GM21390 (cell line): ENCODE measurements at regions not wholly inside any gene's neighbourhood (a gene's known extent, or its start where the extent isn't known, plus 50 kb on each side); places are given as distances from the start of the nearest gene placed in this dataset.

Experiments used
- ATAC-seq: cut with Tn5 transposase; IDR thresholded peaks from one replicate; pipeline ENCODE4 v1.9.1; 2021; ENCODE audit not compliant: unreplicated experiment

GRCh38 chr10:4663162-4663992 lies 162.6 kb upstream of the AKR1E2 start:
- ATAC-seq = peak; percentile 85

DNA sequence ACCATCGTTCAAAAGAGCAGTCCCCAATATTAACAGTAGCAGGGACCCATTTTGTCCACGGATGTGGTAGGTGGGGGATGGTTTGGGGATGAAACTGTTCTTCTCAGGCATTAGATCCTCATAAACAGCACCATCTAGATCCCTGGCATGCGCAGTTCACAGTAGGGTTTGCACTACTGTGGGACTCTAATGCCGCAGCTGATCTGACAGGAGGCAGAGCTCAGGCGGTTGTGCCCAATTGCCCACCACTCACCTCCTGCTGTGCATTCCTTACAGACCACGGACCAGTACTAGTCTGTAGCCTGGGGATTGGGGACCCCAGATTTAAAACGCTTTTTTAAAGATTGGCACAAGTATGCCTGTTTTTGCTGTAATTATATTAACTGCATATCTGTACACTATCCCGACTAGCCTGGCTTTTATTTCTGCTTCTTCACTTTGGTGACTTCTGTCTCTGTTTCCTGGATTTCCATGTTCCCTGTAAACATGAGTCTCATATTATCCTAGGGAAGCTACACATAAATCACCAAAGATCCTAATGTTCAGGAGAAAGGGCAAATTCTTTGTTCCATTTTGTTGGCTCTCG lies 163.3 kb upstream of the AKR1E2 start:
- no peak for ATAC-seq

DNA sequence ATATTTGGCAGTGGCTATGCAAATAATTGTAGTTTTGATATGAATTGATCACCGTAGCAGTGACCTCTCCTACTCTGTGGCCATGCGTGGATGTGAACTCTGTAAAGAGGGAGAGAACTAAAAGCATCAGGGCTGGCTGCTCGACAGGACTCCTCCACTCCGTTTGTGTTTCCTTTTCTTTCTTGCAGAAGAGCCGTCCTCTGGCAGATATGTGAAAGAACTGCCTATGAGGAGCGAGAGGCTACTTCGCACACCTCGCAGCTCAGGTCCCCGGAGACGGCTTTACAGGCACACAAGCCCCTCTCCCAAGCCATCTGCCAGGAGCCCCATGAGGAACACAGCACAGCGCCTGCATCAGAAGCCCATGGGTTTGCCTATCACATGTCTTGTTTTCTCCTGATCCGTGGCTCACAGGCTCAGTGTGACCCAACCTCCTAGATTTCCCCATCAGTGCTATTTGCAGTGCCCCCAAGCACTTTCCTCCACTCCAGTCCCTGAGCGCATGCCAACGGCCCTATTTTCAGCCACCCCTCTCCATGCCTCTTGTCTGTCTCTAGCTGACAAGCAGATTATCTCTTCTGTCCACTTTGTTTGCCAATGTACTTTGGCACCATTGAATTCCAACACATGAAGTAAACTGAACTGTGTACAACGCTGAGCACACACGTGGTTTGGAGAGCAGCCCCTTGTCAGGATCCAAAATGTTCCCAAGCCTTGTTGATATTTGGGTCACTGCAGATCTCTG lies 164.3 kb upstream of the AKR1E2 start:
- ATAC-seq = no peak

DNA sequence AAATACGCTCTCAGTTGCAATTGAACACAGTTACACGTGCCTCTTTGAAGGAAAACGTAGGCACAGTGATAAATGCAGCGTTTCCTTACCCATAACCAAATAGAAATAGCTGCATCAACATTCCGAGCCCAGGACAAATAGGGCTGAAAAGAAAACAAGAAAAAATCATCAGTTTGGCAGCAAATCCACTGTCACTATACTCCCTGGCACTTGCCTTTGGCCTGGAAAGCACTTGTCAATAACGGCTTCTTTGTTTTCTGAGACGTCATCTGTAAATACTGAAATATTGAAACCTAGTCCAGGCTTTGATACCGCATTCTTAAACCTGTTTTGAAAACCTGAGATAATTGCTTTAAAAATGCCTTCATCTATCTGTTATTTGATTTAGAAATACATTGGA lies 167.2 kb upstream of the AKR1E2 start:
- no peak for ATAC-seq

- ATAC-seq = no peak
Measured at GRCh38 chr10:4656576-4657194, 169.3 kb upstream of the AKR1E2 start.

DNA sequence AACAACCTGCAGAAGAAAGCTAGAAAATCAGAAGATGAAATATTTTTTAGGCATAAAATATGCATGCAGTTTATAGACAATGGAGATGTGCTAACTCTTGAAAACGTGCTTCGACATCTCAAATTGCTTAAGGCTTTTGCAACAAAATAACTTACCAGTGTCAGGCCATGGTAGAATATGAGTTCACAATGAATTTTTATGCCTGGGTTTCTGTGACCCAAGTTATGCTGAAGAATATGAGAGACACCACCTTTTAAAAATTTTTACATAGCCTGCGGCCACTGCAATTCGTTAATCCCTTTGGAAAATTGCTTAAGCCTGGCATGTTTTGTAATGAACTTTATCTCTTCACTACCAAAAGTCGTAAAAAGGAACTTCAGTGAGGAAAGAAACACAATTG lies 170.1 kb upstream of the AKR1E2 start:
- ATAC-seq = no peak

- ATAC-seq = no peak
Measured at GRCh38 chr10:4655406-4655805, 170.6 kb upstream of the AKR1E2 start.

DNA sequence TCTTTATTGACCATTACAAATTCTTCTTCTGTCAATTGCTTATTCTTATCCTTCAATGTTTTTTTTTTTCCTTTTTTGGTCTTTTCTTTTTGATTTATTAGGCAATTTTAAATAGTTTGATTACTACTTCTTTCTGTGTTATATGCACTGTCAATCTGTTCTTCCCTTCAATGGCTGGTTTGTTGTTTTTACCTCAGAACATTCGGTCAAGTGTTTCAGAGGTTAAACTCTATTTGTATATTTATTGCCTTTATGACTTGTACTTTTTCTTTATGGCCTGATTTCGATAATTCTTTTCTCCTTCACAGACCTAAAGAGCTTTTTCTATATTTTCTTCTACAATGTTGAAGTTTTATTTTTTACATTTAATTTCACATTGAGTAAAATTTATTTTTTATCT lies 171.5 kb upstream of the AKR1E2 start:
- ATAC-seq = no peak

DNA sequence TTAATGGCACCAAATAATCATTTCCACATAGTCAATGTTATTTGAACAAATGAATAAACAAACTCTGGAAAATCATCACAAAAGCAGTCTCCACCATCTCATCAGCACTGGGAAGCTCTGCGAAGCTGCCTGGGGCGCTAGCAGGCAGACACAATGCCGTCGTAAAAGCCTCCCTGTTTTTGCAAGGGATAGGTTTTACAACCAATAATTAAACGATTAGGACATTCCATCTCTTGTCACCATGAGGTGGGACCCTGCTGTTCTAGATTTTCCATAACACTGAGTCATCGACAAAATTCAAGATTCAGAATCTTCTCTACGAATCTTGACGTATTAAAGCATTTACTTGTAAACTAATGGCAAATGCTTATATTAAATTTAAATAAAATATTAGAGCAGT lies 172.8 kb upstream of the AKR1E2 start:
- no peak for ATAC-seq

DNA sequence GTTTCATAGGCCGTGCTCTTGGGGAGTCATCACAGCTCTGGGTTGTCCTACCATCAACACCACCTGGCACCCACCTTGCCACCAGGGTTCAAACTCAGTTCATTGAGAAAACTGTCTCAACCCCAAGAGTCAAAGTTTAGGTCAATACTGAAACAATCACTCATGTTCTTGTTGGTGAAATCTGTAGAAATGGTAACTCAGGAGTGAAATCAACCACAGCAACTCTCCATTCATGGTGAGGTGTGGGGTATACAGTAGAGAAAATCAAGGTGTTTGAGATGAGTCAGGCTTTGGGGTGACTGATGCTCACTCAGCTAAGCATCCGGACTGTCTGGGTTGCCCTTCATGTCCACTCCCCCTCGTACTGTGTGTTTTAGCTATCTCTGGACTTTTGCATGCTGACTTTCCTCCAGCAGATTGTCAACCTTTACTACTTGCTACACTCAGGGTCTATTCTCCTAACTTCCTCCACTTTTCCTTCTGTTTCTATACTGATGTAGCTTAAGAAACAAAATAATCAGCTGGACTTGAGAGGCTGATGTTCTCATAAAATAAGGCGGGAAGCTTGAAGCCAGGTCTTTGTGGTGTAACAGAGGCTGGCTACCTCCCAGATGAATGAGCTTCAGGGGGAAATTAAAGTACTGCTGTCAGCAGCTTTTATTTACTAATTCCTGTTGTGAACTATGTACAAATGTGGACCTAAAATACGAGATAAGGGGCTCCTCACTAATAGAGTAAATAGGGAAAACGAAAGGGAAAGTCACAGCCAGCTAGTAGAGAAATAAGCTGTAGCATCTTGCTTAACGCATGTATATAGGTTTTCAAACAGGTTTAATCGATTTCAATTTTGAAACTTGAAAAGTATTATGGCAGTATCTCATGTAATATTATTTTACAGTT lies 173.6 kb upstream of the AKR1E2 start:
- ATAC-seq = peak; percentile 74

- ATAC-seq = peak; percentile 41
Measured at GRCh38 chr10:4651404-4652037, 174.5 kb upstream of the AKR1E2 start.

DNA sequence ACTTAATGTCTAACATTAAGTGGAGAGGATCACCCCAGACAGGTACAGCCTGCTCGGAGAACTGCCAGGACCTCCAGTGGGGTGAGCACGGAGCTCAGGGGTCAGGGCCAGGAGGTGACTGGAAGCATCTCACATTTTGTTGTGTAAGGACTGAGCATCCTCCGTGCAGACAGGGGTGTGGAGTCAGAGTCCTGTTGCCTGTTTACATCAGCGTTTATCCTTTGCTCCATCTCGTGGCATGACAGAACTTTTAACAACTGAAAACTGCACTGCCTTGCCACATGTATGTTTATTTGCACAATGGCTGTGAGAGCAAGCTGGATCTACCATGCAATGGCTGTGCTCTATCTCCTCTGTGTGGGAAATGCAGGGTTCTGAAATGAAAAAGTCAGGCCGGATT lies 175.4 kb upstream of the AKR1E2 start:
- no peak for ATAC-seq

GRCh38 chr10:4649886-4650508 lies 176.0 kb upstream of the AKR1E2 start:
- no peak for ATAC-seq

- no peak for ATAC-seq
Measured at GRCh38 chr10:4649471-4649870, 176.5 kb upstream of the AKR1E2 start.

- ATAC-seq = no peak
Measured at GRCh38 chr10:4648999-4649398, 177.0 kb upstream of the AKR1E2 start.

- ATAC-seq = no peak
Measured at GRCh38 chr10:4647109-4647785, 178.8 kb upstream of the AKR1E2 start.

DNA sequence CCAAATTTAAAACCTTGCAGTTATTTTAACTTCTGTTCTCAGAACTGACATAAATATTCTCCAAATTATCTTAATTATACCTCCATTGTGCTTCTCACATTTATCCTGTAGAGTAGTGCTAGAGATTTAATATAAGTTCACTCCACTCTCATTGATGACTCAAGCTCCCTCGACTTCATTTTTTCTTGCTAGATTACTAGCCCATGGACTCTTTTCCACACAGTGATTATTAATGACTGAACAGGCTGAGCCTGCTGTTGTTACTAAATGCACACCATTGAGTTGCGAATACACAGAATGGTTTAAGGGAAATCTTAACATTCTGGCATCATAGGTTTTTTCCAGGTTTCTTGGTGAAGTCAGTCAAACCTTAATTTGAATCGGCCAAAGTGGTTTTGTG lies 179.5 kb upstream of the AKR1E2 start:
- ATAC-seq = no peak

DNA sequence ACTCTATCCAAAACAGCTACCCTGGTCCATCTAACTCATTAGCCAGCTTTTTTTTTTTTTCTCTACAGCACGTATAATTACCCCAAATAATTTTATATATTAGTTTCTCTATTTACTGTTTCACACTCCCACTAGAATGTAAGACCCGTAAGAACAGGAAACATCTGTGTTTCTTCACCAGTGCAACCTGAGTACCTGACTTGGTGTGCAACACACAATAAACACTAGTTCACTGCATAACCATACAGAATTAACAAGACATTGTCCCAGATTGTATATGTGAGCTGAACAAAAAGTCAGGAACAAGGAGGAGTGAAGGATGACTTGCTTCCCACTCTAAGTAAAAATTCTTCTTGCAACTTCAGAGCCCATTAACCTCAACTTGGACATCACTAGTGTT lies 180.2 kb upstream of the AKR1E2 start:
- no peak for ATAC-seq

GRCh38 chr10:4643471-4643870 lies 182.5 kb upstream of the AKR1E2 start:
- no peak for ATAC-seq
